ENCODE measurements at regions not wholly inside any gene's neighbourhood (a gene's known extent, or its start where the extent isn't known, plus 50 kb on each side); places are given as distances from the start of the nearest gene placed in this dataset.

- TF ChIP-seq SAFB2 (CRISPR knock-in tag; IDR thresholded peaks at IDR 0.05; ENCODE audit: borderline replicate concordance, low read depth) (no peak), KLF9 (CRISPR knock-in tag; IDR thresholded peaks at IDR 0.05; ENCODE audit: low read depth) (no peak), ZNF75D (CRISPR knock-in tag; IDR thresholded peaks at IDR 0.05; ENCODE audit: borderline replicate concordance) (no peak), BCL3 (CRISPR knock-in tag; IDR thresholded peaks at IDR 0.05) (no peak), KAT8 (CRISPR knock-in tag; IDR thresholded peaks at IDR 0.05) (no peak), ZNF670 (CRISPR knock-in tag; IDR thresholded peaks at IDR 0.05; ENCODE audit: borderline replicate concordance) (no peak), TBX2 (CRISPR knock-in tag; IDR thresholded peaks at IDR 0.05; ENCODE audit: borderline replicate concordance) (peak; percentile 61; the same call in 1 of the 2 replicates), ZNF766 (CRISPR knock-in tag; IDR thresholded peaks at IDR 0.05; ENCODE audit: borderline replicate concordance) (no peak), ZSCAN5A (CRISPR knock-in tag; IDR thresholded peaks at IDR 0.05; ENCODE audit: borderline replicate concordance) (peak; percentile 61; the same call in 1 of the 2 replicates), MAFK (conservative IDR thresholded peaks at IDR 0.05 in 1 of 2, IDR thresholded peaks at IDR 0.05 in 1 of 2; ENCODE audit: low read length in 2 of 2) (no peak), SOX5 (CRISPR knock-in tag; IDR thresholded peaks at IDR 0.05; ENCODE audit: borderline replicate concordance) (no peak), GABPB1 (CRISPR knock-in tag; IDR thresholded peaks at IDR 0.05) (no peak), HOXD1 (CRISPR knock-in tag; IDR thresholded peaks at IDR 0.05) (no peak), ARNTL (CRISPR knock-in tag; IDR thresholded peaks at IDR 0.05) (0 out of 2 replicates have a peak, but pooled peaks have one; percentile 49), PHF8 (CRISPR knock-in tag; IDR thresholded peaks at IDR 0.05) (no peak), HHEX (CRISPR knock-in tag; IDR thresholded peaks at IDR 0.05) (peak; percentile 94), KLF13 (CRISPR knock-in tag; IDR thresholded peaks at IDR 0.05) (no peak), TAF15 (IDR thresholded peaks at IDR 0.05; ENCODE audit: low read depth, low read length, poor library complexity, severe bottlenecking) (no peak), SYNCRIP (IDR thresholded peaks at IDR 0.05; ENCODE audit: insufficient read depth, low read depth, low read length) (no peak), HMG20B (CRISPR knock-in tag; conservative IDR thresholded peaks at IDR 0.05) (peak; percentile 65; the same call in 1 of the 2 replicates), KMT2A (CRISPR knock-in tag; IDR thresholded peaks at IDR 0.05) (no peak), TGIF2 (CRISPR knock-in tag; IDR thresholded peaks at IDR 0.05) (no peak), PBX2 (CRISPR knock-in tag; IDR thresholded peaks at IDR 0.05) (no peak), BORCS8-MEF2B (CRISPR knock-in tag; IDR thresholded peaks at IDR 0.05) (peak; percentile 25; the same call in 1 of the 2 replicates), ATF5 (CRISPR knock-in tag; IDR thresholded peaks at IDR 0.05; ENCODE audit: low read depth) (no peak), ZNF503 (CRISPR knock-in tag; IDR thresholded peaks at IDR 0.05) (peak; percentile 87)
Measured at GRCh38 chr22:48369789-48370507, 1457.7 kb downstream of the BRD1 start (continued).

Data from HepG2 (cell line).